Activated CD4-positive, alpha-beta T cell treated with anti-CD3 and anti-CD28 coated beads, Interleukin-2, amount 50 U/mL, for 16 hours (primary cell): ENCODE measurements at regions not wholly inside any gene's neighbourhood (a gene's known extent, or its start where the extent isn't known, plus 50 kb on each side); places are given as distances from the start of the nearest gene placed in this dataset.

ENCODE experiments used
- DNase-seq: peaks from one replicate; pipeline ENCODE4 v3.0.0-alpha.2; 2020

GRCh38 chr14:98819867-98820206, 452.2 kb downstream of the BCL11B start:
- no peak for DNase-seq

GRCh38 chr14:98822917-98823316, 449.1 kb downstream of the BCL11B start:
- DNase-seq: no peak

DNA sequence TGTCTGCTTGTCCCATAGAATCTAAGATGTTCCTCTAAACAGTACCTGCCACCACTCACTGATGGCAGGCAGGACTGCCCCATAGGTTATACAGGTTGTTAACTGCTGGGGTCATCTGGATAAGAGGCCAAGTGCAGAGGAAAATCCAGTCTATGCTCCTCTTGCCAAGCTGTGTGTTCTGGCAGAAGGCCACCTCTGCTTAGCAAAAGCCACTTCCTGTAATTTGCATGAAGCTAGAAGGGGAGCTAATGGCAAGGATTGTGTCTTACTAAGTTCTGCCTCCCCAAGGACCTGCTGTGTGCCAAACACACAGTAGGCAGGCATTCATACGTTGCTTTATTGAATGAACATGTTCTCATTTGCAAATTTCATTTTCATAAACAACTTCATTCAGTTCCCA, 445.4 kb downstream of the BCL11B start:
- no peak for DNase-seq

DNA sequence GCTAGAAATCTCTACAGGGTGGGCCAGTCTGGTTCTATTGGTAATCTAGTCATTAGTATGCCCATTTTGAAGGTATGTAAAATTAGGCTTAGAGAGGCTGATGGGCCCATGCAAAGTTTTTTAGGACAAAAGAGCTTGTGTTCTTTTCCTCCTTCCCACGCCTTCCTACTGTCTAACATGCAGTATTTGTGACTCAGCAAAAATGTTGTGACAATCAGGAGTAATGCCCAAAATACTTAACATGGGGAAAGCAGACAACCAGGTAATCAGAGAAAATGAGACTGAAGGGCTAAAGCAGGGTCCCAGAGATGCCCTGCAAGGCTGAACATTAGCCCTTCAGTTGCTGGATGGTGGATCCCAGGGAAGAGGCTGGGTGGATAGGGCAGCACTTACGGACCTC, 437.9 kb downstream of the BCL11B start:
- DNase-seq: no peak

DNA sequence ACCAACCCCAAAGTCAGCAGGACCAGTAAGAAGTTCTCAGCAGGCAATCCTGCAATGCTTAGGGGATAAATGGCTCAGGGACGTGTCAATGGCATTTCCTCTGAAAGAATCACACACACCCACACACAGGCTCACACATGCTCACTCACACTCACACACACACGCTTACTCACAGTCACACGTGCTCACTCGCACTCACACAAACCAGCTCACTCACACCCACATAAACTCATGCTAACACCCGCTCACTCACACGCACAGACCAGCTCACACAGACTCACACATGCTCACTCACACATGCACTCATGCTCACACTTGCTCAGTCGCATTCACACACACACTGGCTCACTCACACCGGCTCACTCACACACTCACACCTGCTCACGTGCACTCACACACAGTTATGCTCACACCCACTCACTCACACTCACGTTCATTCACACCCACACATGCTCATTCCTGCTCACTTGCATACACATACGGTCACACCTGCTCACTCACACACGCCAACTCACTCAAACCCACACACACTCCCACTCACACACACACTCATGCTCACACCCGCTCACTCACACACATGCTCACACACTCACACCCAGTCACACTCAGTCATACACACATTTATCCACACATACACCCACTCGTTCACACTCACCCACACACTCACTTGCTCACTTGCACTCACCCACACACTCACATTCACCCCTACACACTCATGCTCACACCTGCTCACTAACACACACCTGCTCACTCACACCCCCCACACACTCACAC, 436.8 kb downstream of the BCL11B start:
- DNase-seq: no peak

DNA sequence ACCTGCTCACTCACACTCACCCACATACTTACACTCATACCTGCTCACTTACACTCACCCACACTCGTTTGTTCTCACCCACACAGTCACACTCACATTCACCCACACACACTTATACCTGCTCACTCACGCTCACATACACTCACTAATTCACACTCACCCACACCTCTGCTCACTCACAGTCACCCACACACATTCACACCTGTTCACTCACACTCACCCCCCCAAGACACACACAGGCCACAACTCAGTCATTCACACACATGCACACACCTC, 436.2 kb downstream of the BCL11B start:
- DNase-seq: no peak

- DNase-seq: no peak
These were observed 431.9 kb downstream of the BCL11B start for GRCh38 chr14:98840091-98840490.

GRCh38 chr14:98840511-98840910, 431.5 kb downstream of the BCL11B start:
- no peak for DNase-seq

DNA sequence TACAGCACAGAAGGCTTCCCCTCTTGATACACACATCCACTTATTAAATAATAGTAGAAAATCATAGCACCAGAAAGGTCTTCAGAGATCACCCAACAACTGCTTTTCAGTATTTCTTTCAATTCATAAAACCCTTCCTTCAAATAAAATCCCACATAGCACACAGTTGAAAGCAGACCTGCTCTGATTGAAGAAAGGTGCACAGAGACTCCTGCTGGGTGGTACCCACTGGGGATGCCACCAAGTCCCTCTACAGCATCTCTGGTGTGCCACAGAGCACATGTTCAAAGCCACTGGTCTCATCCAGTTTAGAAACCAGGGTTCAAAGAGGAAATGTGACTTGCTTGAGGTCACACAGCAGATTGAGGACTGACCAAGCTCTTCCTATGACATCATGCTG, 427.5 kb downstream of the BCL11B start:
- no peak for DNase-seq

- no peak for DNase-seq
These were observed 424.2 kb downstream of the BCL11B start for GRCh38 chr14:98847521-98848468.

DNA sequence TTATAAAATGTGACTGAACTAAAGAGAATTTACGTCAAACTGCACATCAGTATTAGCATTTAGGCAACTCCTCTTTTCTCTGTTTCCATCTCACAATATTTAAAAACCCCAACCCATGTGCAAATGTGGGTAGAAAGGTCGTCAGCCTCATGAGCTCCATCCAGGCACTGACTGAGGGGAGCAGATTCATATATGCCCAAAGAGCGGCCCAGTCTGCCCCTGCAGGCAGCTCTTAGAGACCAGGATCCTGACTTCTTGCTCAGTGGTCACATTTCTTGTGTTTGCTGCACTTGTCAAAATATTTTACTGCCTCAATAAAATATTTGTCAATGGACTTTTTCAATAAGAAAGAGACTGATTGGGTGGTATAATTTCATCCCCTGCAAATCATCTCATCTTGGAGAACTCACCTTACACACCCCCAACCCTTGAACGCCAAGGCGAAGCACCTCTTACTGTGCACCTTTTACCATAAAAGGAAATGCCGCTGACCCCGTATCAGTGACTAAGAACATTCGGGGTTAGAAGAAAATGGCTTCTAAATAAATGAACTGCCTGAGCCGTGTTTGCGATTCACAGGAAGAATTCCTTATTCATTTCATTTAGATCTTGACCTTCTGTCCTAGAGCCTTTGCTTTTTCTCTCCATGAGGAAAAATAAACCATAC, 418.8 kb downstream of the BCL11B start:
- no peak for DNase-seq

DNA sequence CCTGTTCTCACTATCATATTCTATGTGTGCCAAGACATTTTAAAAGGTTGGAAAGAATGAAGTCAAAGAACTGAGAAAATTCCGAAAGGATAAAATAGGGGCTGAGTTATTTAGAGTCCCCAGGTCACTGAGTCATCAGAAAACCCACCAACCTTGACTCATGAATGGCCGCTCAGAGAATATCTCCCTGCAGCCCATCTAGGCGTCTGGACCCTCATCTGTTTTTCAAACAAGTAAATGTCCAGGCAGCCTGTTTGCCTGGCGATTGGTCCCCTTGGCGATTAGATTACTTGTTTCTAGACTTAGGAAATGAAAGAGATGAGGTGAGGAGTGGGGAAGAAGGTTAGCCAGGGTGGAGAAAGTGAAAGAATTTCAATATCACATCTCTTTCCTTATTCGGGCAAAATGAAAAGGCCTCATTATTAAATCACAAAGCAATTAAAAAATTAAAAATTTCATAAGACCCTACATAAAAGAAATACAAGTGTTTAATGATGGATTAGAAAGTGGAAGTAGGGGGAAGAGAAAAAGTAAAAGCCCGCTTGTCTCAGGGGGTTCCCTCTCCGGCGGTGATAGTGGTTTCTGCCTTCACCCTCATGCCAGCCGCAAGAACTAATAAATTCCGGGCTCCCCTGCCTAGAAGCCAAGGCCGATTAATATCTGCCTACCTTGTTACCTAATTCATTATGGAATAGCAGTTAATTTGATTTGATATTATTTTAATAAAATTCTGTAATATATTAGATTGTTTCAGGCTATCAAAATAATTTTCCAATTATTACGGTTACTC, 415.9 kb downstream of the BCL11B start:
- DNase-seq: no peak

DNA sequence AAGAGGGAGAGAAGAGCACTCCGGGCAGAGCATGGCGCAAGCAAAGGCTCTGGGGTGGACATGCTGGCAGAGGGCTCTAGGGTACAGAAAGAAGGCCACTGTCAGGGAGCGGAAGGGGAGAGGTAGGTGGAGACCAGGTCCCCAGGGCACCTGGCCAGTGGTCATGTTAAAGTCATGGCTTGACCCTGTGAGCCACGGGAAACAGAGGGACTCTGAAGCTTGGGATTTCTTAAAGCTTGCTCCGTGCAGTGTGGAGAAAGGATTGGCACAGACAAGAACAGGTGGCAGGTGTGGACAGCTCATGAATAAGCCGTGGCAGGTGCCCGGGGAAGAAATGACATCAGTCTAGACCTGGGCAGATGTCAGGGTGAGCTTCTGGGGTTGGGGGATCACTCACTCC, 413.8 kb downstream of the BCL11B start:
- no peak for DNase-seq

DNA sequence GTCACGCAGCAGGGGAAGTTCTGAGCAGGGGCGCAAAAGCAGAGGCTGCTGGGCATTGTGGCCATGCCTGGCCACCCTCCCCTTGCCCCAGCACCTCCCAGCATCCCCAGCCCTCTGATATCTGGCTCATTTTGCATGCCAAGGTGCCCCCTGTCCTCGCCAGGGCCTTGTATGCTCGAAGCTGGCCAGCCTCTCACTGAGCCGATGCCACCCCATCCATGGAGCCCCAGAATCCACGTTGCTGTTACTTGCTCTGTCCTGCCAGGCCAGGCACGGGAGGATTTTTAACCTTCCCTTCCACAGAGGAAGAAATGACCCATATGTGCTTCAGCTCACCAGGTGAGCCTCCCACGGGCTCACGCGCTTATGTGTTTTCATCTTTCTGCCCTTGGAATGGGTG, 413.4 kb downstream of the BCL11B start:
- DNase-seq: no peak

GRCh38 chr14:98859301-98859700, 412.7 kb downstream of the BCL11B start:
- no peak for DNase-seq

DNA sequence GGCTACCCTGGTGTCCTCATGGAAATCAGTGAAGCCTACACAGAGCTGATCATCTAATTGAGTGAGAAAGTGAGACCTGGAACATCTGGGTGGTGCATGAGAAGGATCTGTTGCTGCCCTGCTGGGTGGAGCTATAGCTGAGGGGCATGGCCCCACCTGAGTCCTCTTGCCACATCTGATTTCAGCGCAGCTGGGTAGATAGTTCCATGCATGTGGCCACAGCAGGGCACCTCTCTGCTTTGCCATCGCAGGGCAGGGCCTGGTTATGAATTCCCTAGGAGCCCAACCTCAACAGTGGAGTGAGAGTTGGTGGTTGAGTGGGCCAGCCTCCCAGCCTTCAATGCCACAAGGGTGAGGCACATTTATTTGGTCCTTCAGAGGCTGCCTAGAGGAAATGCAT, 407.8 kb downstream of the BCL11B start:
- DNase-seq: no peak

- no peak for DNase-seq
These were observed 404.9 kb downstream of the BCL11B start for GRCh38 chr14:98867146-98867545.

- DNase-seq: no peak
These were observed 404.3 kb downstream of the BCL11B start for GRCh38 chr14:98867726-98868125.

GRCh38 chr14:98868866-98869265, 403.1 kb downstream of the BCL11B start:
- no peak for DNase-seq

DNA sequence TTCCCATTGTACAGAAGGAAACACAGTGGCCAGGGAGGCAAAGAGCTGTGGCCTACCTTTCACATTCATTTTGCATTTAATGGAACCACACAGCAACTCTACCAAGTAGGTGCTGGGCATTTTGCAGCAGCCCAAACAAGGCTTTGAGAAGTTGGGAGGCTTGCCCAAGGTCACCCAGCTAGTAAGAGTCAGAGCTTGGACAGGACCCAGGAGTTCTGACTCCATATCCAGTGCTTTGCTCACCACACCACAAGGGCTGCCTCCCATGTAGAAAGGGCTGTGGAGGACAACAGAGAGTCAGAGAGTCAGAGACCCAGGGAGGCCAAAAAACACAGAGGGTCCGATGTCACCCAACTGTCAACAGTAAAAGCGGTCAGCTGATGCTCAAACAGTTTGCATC, 400.2 kb downstream of the BCL11B start:
- no peak for DNase-seq

- DNase-seq: no peak
These were observed 394.9 kb downstream of the BCL11B start for GRCh38 chr14:98877065-98877464.

GRCh38 chr14:98878282-98878681, 393.7 kb downstream of the BCL11B start:
- no peak for DNase-seq

- no peak for DNase-seq
These were observed 385.0 kb downstream of the BCL11B start for GRCh38 chr14:98886982-98887381.
